Peyer's patch (tissue), 4 donors: ENCODE measurements at regions not wholly inside any gene's neighbourhood (a gene's known extent, or its start where the extent isn't known, plus 50 kb on each side); places are given as distances from the start of the nearest gene placed in this dataset.
"Not testable (repeated sequence)": the region's sequence is repeated elsewhere in the genome, so short reads cannot be mapped to it uniquely, and the experiment has no call there.

ENCODE experiments used
- DNase-seq, 3 donors: peaks; one replicate each; pipeline ENCODE4 v3.0.0-alpha.2; 2017 to 2019
- H3K27ac ChIP-seq, 4 donors: fragments of 200-600 bp; sonication (generic); one replicate each; pipeline ENCODE4 v1.5.1; 2016 to 2019
- H3K27me3 ChIP-seq, 2 donors: fragments of 200-600 bp; sonication (generic); one replicate each; pipeline ENCODE4 v1.5.1; 2019
- H3K36me3 ChIP-seq, 3 donors: fragments of 200-600 bp; sonication (generic); one replicate each; pipeline ENCODE4 v1.5.1; 2016 to 2019
- H3K4me1 ChIP-seq, 4 donors: fragments of 200-600 bp; sonication (generic); one replicate each; pipeline ENCODE4 v1.5.1; 2016 to 2019
- H3K4me3 ChIP-seq, 4 donors: fragments of 200-600 bp; sonication (generic); 1 replicate in 3 of 4; 2 replicates in 1 of 4; pipeline ENCODE4 v1.5.1; 2016 to 2019; ENCODE audit warnings: mild to moderate bottlenecking in 1 of 4
- H3K9me3 ChIP-seq, 4 donors: fragments of 200-600 bp; sonication (generic); one replicate each; pipeline ENCODE4 v1.5.1; 2016 to 2019; ENCODE audit warnings: mild to moderate bottlenecking in 1 of 4
- POLR2A ChIP-seq, 2 donors: fragments of 450-650 bp; IDR thresholded peaks; one replicate each; pipeline ENCODE4 v1.5.1; 2017; ENCODE audit warnings: antibody characterized with exemption in 2 of 2, mild to moderate bottlenecking in 2 of 2, moderate library complexity in 2 of 2
- TF ChIP-seq, protein P1 (sequence below), 6 experiments: fragments of 450-650 bp in 4 of 6; fragments of 200-600 bp in 2 of 6; sonication (generic) in 1 of 6; IDR thresholded peaks; one replicate each; pipeline ENCODE4 v1.5.1; 2017 to 2019; ENCODE audit warnings: antibody characterized with exemption in 6 of 6, mild to moderate bottlenecking in 3 of 6, moderate library complexity in 1 of 6

- H3K36me3 ChIP-seq = no peaks in the 10 kb centered on the region
- H3K4me1 ChIP-seq = no peaks in the 10 kb centered on the region
- no peak overlapping the region for H3K4me3 ChIP-seq
- H3K9me3 ChIP-seq = no peaks in the 10 kb centered on the region
- H3K27ac ChIP-seq = no peak overlapping the region
- no peaks in the 10 kb centered on the region for H3K27me3 ChIP-seq
- no peak for DNase-seq
- TF ChIP-seq, protein P1, sequence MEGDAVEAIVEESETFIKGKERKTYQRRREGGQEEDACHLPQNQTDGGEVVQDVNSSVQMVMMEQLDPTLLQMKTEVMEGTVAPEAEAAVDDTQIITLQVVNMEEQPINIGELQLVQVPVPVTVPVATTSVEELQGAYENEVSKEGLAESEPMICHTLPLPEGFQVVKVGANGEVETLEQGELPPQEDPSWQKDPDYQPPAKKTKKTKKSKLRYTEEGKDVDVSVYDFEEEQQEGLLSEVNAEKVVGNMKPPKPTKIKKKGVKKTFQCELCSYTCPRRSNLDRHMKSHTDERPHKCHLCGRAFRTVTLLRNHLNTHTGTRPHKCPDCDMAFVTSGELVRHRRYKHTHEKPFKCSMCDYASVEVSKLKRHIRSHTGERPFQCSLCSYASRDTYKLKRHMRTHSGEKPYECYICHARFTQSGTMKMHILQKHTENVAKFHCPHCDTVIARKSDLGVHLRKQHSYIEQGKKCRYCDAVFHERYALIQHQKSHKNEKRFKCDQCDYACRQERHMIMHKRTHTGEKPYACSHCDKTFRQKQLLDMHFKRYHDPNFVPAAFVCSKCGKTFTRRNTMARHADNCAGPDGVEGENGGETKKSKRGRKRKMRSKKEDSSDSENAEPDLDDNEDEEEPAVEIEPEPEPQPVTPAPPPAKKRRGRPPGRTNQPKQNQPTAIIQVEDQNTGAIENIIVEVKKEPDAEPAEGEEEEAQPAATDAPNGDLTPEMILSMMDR (IDR thresholded peaks at IDR 0.05) = no peak
- TF ChIP-seq POLR2A (IDR thresholded peaks at IDR 0.05) = no peak
Observed at GRCh38 chr11:21650961-21651360, 541.9 kb upstream of the ANO5 start.

DNA sequence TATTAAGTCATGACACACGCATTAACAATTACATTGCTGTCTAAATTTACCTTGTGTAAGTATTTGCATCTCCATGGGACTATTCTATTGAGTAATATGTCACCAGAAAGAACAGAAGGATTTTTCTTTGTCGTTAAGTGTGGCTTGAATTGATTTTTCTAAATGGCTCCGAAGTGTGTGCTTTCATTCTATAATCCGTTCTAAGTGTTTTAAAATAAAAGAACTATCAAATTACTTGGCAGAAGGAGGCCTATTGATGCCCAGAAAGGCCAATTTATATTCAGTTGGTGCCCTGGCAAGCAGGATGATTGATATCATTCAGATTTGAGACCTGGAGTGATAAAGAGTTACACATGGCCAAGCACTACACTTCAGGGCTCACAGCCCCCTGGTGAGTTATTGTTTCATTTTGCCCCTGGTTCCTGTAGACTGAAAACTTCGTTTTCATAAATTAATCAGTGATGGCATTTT, 538.9 kb upstream of the ANO5 start:
- no peaks in the 10 kb centered on the region for H3K4me1 ChIP-seq
- no peak overlapping the region for H3K4me3 ChIP-seq
- no peaks in the 10 kb centered on the region for H3K27me3 ChIP-seq
- DNase-seq = no peak
- no peaks in the 10 kb centered on the region for H3K36me3 ChIP-seq
- H3K27ac ChIP-seq = no peak overlapping the region
- no peaks in the 10 kb centered on the region for H3K9me3 ChIP-seq
- TF ChIP-seq, protein P1 (IDR thresholded peaks at IDR 0.05) = no peak
- TF ChIP-seq POLR2A (IDR thresholded peaks at IDR 0.05) = no peak

DNA sequence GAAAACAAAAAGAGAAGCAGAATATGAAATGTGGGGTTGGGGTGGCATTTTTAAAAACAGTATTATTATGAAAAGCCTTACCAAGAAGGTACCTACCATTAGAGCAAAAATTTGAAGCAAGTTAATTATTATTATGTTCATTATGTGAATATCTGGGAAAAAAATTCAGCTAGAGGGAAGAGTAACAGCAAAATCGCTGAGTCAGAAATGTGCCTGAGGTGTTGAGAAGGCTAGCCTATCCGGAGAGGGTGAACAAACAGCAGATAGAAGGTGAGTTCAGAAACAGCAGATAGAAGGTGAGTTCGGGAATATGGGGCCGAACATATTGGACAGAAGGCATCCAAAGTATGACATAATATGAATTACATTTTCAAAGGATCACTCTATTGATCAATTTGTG, 536.8 kb upstream of the ANO5 start:
- DNase-seq = no peak
- TF ChIP-seq, protein P1 (IDR thresholded peaks at IDR 0.05) = no peak
- no peak for TF ChIP-seq POLR2A (IDR thresholded peaks at IDR 0.05)
- H3K4me3 ChIP-seq = no peak overlapping the region

DNA sequence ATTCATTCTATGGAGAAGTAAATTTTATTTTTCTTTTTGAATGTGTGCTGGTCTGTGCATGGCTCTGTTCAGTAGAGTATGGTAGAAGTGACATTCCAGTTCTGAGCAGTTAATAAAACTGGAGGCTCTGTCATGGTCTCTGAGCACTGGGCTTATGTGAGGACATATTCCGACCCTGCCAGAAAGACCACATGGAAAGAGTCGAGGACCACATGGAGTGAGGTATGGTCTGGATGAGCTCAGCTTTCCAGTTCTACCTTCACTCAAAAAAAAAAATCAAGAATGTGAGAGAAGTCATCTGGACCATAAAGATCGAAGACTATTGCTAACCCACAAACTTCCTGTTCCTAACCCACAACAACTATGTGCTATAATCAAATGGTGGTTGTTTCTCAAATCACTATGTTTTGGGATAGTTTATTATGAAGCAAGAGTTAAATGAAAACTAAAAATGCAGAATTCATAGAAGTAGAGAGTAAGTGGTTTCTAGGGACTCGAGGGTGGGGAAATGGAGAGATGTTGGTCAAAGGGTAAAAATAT, 534.2 kb upstream of the ANO5 start:
- Histone ChIP-seq H3K4me3 (no peak overlapping the region), H3K9me3 (no peaks in the 10 kb centered on the region), H3K4me1 (no peaks in the 10 kb centered on the region), H3K27me3 (no peaks in the 10 kb centered on the region), H3K27ac (no peak overlapping the region), H3K36me3 (no peaks in the 10 kb centered on the region)
- no peak for DNase-seq
- TF ChIP-seq, protein P1 (IDR thresholded peaks at IDR 0.05) = no peak
- no peak for TF ChIP-seq POLR2A (IDR thresholded peaks at IDR 0.05)

More for the DNA sequence above, 536.8 kb upstream of the ANO5 start:
- H3K36me3 ChIP-seq = no peaks in the 10 kb centered on the region
- H3K27me3 ChIP-seq = no peaks in the 10 kb centered on the region
- no peaks in the 10 kb centered on the region for H3K9me3 ChIP-seq
- H3K27ac ChIP-seq = no peak overlapping the region
- H3K4me1 ChIP-seq = no peaks in the 10 kb centered on the region

GRCh38 chr11:21659377-21659776, 533.5 kb upstream of the ANO5 start:
- not testable (repeated sequence) for H3K4me3 ChIP-seq, H3K4me1 ChIP-seq, H3K27me3 ChIP-seq, H3K27ac ChIP-seq, DNase-seq, H3K36me3 ChIP-seq, H3K9me3 ChIP-seq

DNA sequence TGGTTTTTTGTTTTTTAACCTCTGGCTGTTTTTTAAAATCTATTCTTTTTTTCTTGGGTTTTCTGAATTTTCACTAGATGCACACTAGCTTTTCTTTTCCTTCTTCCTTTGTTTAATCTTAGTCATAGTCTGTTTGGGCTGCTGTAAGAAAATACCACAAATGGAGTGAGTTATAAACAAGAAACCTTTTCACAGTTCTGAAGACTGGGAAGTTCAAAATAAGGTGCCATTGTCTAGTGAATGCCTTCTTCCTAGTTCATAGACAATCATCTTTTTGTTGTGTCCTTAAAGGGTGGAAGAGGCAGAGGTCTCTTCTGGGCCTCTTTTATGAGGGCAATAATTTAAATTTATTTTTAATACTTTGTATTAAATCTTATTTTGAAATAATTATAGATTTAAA, 532.9 kb upstream of the ANO5 start:
- Histone ChIP-seq H3K27ac (no peak overlapping the region), H3K36me3 (no peaks in the 10 kb centered on the region), H3K4me3 (no peak overlapping the region), H3K4me1 (no peaks in the 10 kb centered on the region), H3K27me3 (no peaks in the 10 kb centered on the region), H3K9me3 (no peaks in the 10 kb centered on the region)
- TF ChIP-seq POLR2A (IDR thresholded peaks at IDR 0.05) = no peak
- TF ChIP-seq, protein P1 (IDR thresholded peaks at IDR 0.05) = no peak
- no peak for DNase-seq
